Stimulated activated CD8-positive, alpha-beta memory T cell treated with anti-CD3 and anti-CD28 coated beads, Interleukin-4, amount 100 ng/mL, for 4 hours (primary cell): ENCODE measurements at regions not wholly inside any gene's neighbourhood (a gene's known extent, or its start where the extent isn't known, plus 50 kb on each side); places are given as distances from the start of the nearest gene placed in this dataset.

Experiments
- DNase-seq, 2 donors: peaks; one replicate each; pipeline ENCODE4 v3.0.0-alpha.2; 2020; ENCODE audit warnings: low read depth in 2 of 2, low spot score in 1 of 2

DNA sequence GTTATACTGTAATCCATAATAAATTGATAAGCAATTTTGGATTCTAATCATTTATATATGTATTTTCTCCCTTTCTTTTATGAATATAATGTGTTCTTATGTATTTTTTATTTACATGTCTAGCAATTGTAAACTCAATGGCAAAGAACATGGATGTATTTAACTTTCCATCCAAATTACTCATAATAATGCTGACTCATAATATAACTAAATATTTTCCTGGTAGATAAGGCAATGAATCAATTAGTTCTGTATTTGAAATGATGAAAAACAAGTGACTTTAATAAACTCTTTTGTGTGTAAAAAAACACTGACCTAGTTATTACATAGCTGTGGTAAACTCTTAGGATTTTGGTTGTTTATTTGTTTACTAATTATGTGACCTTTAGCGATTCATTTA, 211.2 kb downstream of the DTHD1 start:
- no peak for DNase-seq

DNA sequence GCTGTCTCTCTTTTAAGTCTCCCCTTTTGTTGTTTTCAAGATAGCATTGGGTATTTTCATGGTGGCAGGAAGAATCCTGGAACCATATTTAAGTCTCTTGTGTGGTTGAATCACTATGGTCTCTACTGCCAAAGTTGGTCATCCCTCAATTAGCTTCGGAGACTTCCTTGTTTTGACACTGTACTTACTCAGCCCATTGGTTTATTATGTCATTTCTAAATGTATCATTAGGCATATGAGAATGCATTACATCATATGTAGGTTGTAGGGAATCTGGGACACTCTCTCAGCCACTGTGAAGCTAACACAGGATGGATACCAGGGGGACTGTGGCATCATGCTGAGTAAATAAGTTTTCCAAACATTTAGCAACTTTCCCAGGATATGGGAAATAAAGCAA, 211.8 kb downstream of the DTHD1 start:
- no peak for DNase-seq

DNA sequence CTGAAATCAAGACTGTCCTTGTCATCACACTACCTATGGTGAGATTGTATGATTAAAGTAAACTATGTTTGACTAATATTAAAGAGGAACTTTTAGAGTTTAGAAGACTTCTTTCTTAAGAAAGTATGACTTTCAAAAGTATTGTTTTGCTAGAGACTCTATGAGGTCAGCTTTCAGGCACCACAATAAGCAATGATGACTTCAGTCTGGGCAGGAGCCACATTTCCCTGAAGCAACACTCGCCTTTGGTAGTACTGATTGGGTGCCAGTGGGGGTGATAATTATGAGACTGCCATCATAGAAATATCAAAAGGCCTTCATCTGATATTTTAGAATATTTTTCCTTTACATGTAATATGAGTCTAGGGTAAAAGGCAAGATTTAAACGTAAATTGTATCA, 212.6 kb downstream of the DTHD1 start:
- no peak for DNase-seq

DNA sequence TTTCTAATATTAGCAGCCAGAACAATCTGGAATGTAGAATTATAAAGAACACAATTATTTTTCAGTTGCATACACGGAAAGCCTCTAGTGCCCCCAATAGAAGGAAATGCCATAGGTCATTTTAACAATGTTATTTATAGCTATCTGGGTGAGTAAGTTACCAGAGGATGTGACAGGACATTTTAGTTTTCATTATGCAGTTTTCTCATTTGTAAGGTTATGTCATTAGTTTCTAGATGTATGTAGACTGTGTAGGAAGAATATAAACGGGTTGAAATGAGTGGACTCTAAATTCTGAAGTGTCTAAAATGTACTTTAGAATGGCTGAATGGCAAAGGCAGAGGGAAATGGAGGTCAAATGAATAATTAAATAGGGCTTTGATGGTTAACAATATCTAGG, 213.3 kb downstream of the DTHD1 start:
- no peak for DNase-seq

DNA sequence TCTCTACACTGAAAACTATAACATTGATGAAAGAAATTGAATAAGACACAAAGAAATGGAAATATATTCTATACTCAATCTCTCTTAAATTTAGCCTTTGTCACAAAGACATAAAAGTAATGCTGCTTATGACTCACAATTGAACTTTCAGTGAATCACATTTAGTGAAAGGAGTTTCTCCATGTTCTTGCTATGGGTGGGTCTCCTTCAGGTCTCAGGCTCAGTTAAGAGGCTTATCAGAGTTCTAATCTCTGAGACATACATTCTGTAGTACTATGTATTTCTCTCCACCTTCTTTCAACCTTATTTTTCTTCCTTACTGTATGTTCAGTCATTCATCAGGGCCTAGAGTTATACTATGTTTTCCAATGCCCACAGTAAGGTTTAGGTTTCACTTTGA, 220.9 kb downstream of the DTHD1 start:
- DNase-seq: no peak

DNA sequence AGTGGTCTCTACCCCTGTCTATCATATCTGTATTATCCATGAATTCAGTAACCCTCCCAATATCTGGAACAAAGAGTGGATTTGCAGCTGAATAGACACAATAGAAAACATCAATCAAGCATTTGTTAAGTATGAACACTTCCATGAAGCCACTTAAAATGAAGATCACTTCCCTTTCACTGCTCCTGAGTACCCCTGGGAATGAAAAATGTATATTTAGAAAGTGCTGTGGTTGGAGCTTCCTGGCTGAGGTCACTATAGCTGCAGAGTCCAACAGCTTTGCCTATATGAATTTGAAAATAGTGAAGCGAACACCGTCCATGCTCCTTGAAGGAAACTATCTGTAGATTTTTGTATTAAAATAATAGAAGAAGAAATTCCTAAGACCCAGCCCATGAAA, 227.0 kb downstream of the DTHD1 start:
- no peak for DNase-seq

DNA sequence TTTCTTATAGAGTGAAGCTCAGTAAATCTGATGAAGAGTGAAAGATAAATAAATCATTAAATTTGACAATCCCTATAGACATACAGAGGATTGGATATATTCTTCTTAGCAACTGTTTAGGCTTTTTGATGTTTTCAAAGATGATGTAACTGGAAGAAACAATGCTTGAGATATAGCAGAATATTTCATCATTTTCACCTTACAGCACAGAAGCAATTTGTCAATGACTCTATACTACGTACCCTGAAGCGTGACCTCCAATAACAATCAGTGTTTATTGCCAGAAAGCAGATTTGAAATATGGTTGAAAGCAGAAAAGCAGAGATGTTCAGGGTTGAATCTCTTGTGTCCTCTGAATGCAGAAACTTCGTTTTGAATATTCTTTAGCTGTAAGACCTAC, 228.4 kb downstream of the DTHD1 start:
- no peak for DNase-seq

DNA sequence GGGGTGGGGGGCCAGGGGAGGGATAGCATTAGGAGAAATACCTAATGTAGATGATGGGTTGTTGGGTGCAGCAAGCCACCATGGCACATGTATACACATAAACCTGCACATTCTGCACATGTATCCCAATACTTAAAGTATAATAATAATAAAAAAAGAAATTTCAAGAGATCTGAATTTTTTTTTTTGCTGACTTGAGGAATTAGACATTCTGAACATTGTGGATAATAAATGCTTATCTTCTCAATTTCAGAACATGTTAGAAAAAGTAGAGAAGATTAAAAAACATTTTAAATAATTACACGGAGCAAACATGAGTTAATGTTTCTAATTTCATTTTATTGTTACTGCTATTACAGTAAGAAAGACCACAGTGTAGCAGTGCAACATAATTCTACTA, 230.4 kb downstream of the DTHD1 start:
- DNase-seq: no peak

DNA sequence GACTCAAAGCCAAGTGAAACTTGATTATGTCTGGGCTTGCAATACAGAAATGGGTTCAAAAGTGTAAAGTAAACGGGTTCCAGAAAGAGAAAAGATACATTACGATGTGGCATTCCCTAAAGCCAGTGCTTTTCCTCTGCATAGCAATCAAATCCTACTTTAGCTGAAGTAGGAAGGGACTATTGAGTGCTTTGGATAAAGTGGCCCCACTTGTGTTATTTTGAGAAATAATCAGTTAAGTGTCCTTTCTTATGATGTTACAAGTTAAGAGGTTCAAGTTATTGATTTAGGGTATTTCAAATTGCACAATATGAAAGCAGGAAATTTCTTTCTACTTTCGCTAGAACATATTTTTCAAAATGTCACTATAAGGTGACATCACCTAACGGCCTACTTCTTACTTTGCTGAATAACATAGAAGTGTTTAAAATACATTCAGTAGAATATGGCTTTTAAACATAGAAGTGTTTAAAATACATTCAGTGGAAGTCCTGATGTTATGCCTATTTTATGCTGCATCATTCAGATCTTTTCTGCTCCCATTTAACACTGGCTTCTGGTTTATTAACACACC, 235.2 kb downstream of the DTHD1 start:
- DNase-seq: no peak

DNA sequence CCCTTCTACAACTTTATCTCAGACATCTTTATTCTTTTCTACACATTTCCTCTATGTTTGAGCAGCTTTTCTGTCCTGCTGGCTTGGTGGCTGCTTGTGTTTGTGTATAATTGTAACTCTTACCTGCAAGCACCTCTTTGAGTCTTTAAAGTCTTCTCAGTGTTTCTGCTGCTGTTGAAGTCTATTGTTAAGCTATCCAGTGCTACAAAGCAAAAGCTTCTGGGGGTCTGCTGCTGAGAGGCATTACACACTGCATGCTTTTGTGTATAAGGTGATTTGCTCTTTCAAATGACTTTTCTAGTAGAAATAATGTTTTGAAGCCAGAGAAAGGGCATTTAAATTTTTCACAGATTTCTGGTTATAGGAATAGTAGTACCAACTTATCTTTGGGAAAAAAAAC, 241.8 kb downstream of the DTHD1 start:
- DNase-seq: no peak

DNA sequence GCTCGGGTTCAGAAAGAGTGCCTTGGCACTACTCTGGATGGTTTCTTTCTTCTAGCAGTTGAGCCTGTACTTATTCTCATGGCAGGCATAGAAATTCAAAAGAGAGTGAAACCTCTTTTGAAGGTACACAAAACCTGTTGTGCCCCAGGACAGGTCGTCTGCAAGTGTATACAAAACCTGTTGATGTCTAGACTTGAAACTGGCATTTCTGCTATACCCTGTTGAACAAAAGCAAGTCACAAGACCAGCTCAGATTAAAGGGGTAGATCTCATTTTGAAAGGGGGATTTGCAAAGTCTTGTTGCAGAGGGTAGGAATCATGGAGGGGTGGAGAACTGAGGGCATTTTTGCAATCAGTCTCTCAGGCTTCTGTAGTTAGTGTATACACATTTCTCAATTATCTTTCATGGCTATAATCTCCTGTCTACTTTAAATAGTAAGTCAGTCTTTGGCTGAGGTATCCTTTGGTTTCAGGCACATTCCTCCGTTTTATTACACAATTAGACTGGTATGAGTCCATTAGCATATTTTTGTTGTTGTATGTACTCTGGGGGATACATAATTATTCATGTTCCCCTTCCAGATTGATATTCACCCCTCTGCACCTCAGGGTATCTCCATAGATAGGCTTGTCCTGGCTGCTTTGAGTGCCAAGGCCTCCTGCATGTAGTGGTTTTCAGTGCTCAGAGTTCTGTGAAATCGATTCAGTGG, 251.4 kb downstream of the DTHD1 start:
- no peak for DNase-seq

DNA sequence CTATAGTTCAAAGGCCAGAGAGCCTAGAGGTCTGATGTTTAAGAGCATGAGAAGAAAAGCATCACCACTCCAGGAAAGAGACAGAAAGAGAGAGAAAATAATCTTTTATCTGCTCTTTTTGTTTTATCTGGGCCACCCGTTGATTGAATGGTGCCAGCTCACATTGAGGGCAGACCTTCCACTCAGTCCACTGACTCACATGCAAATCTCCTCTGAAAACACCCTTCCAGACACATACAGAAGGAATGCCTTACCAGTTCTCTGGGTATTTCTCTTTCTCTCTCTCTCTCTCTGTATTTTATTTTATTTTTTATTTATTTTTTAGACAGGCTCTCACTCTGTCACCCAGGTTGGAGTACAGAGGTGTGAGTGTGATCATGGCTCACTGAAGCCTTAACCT, 252.5 kb downstream of the DTHD1 start:
- no peak for DNase-seq

DNA sequence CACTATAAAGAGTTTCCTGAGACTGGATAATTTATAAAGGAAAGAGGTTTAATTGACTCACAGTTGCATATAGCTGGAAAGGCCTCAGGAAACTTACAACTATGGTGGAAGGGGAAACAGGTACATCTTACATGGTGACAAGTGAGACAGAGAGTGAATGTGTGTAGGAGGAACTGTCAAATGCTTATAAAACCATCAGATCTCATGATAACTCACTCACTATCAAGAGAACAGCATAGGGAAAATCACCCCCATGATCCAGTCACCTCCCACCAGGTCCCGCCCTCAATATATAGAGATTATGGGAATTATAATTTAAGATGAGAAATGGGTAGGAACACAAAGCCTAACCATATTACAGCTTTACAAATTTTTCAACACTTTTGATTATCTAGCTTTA, 266.0 kb downstream of the DTHD1 start:
- no peak for DNase-seq

DNA sequence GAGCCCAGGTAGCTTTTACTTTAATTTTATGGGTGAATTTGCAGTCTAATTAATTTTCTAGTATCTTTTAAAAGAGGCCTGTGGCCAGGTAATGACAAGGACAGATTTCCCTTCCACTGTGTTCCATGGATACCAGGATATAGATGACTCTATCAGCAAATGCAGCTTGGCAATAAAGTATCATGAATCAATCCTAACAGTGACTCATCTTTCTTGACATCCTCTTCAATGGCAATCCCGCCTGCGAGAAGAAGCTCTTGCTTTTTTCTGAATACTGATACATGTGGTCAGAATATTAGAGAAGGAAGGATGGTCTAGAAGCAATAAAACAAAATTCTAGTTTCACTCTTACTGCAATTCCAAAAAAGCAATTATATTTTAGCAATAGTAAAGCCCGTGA, 267.8 kb downstream of the DTHD1 start:
- DNase-seq: no peak

DNA sequence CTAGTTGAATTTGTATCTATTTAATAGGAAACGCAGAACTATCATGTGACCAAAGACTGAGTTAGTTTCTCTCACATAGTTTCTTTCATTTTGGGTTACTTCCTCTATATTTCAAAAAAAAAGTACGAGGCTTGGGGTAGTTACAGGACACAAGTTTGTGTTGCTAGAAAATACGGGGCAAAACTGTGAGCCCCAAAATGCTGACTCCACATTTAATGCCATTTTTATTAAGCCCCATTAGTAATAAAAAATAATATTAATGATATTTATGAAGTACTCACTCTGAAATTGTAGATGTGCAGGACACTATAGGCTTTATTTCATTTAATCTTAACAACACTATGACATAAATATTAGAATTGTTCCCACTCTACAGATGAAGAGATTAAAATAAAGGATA, 268.6 kb downstream of the DTHD1 start:
- DNase-seq: no peak

DNA sequence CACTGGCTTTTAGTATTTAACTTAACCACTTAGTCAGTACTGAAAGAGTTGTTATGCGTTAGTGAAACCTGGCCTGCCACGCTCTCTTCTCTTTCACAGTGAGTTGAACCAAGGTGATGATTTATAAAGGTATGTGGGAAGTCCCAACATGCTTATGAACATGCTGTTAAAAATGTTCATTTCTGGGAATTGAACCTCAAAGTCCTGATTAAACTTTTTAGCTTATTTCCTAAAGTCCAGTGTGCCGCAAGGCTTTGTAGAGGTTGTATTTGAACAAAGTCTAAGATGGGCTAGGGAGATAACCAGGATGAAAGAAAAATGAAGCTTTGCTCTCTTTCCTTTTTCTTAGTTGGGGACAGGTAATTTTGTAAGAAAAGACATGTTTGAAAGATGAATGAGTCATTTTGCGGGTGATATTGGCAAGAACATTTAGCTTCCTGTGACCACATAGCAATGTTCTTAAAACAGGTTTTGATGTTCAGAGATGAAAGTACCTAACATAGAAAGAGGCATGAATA, 270.3 kb downstream of the DTHD1 start:
- no peak for DNase-seq

DNA sequence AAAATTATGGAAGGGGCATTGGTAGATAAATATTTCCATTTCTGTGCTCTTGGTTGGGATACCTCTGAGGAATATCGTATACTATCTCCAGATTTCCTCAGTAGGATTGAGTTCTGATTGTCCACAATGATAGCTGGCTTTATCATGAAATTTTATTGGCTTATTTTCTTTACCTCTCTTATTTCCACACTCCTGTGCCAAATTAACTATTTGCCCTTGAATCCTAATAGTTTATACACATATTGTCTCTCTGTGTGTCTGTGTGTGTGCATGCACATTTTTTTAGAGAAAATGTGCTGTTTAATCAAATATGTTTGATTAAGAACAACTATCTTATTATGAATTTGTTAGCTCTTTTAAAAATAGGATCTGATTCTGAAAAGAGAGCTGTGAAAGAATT, 271.6 kb downstream of the DTHD1 start:
- no peak for DNase-seq

DNA sequence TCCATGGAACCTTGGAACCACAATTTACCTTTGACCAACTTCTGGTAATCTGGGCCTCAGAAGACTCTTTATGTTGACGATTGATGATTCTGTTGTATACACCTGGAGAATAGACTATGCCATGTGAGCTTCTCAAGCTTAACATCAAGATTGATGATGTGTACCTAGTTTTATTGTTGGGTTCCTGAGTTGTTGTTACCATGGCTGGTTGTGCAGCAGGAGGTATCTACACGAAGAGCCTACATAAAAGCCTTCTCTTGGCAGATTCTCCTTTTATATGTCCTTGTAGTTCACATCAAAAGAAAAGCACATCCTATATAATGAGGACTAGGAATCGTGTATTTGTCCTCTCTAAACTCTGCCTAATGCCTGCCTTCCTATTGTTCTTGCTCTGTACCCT, 272.0 kb downstream of the DTHD1 start:
- DNase-seq: no peak

DNA sequence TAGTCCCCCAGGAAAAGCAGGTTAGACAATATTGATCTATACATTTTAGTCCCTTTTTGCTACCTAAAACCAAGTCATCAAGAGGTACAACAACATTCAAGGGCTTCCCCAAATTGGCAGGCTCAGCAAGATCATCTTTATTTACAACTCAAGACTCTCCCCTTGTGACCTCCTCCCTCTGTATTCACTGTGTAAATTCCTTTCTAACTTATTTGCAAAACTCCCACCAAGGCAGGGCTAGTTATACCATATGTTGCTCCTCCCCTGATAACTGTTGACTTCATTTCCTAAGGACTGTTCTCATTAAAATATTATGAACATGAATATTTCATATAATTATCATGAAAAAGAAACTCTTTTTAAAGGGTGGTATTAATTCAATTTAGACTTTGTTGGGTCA, 275.6 kb downstream of the DTHD1 start:
- DNase-seq: no peak

DNA sequence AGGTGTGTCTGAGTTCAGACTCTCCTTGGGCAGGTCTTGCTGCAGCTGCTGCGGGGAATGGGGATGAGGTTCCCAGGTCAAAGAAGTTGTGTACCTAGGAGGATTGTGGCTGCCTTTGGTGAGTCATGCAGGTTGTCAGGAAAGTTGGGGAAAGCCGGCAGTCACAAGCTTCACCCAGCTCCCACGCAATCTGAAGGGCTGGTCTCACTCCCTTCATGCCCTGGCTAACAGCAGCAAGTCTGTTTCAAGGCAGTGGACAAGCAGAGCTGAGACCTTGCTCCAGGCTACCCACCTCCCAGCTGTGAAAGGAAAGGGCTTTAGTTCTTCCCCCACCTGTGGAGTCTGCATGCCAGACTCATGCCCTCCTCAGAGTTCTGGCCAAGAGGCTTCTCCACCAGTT, 287.2 kb downstream of the DTHD1 start:
- DNase-seq: no peak

DNA sequence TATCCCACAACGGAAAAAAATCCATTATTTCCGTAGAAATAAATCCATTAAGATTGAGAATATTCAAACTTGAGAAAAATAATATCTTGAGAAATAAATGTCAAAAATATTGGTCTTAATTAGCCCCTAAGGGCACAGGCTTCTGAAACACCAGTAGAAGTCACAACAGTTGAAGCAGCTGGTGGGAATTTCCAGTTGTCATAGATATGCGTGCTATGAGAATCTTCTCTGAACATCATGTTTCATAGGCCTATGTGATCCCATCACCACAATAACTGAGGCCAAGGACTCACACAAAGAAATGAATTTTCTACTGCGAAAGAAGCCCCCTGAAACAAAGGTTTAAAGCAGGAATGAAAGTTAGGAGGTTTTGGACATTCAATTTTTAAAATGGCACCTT, 292.0 kb downstream of the DTHD1 start:
- DNase-seq: no peak

DNA sequence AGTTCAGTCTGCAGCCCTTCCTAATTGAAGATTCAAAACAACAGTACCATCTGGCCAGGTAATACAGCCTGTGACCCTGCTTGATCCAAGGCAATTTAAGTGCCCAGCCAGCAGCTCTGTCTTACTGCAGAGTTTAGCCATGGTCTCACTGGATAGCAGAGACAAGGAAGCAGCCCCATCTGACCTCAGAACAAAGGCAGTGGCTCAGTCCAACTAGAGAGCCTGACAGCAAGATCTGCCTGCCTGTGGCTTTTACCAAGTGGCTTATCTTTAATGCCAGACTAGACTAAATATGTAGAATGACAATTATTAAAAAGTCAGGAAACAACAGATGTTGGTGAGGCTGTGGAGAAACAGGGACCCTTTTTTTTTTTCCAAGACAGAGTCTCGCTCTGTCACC, 293.4 kb downstream of the DTHD1 start:
- no peak for DNase-seq

DNA sequence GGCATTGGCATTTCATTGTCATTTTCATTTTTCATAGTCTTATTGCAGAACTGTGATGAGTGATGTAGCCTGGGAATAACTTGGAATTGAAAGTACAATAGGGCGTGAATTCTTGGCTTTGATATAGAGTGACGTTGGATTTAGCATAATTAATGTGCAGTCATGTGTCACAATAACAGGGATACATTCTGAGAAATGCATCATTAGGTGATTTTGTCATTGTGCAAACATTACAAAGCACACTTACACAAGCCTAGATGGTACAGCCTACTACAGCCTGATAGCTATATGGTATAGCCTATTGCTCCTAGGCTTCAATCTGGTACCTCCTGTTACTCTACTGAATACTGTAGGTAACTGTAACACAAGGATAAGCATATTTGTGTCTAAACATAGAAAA, 300.8 kb downstream of the DTHD1 start:
- DNase-seq: no peak
